HG02973 (cell line): ENCODE measurements at regions not wholly inside any gene's neighbourhood (a gene's known extent, or its start where the extent isn't known, plus 50 kb on each side); places are given as distances from the start of the nearest gene placed in this dataset.

Experiments
- ATAC-seq: cut with Tn5 transposase; IDR thresholded peaks from one replicate; pipeline ENCODE4 v1.9.1; 2021; ENCODE audit warnings: moderate library complexity; ENCODE audit not compliant: unreplicated experiment

DNA sequence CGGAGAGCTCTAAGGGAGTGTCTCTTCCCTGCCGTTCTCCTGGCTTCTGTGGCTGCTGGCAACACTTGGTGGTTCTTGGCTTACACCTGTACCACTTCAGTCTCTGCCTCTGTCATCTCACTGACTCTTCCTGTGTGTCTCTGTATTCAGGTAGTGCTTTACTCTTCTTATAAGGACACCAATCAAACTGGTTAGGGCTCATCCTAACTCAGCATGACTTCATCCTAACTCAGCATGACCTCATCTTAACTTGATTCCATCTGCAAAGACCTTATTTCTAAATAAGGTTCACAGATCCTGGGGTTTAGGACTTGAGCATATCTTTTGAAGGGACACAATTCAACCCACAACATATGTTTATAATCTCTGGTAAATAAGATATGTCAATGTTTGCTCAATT, 51.6 kb upstream of the DSEL start:
- no peak for ATAC-seq
